Heart right ventricle (tissue), 16 donors: ENCODE measurements at regions not wholly inside any gene's neighbourhood (a gene's known extent, or its start where the extent isn't known, plus 50 kb on each side); places are given as distances from the start of the nearest gene placed in this dataset.

Source experiments
- ATAC-seq, 8 donors: fragments of 200-7000 bp; cut with Tn5 transposase; one replicate each; pipeline ENCODE4 v1.9.1; 2020; ENCODE audit warnings: mild to moderate bottlenecking in 8 of 8, moderate library complexity in 8 of 8, moderate number of reproducible peaks in 1 of 8
- DNase-seq, 2 donors: peaks; one replicate each; pipeline ENCODE4 v3.0.0-alpha.2; 2020
- H3K27ac ChIP-seq, 10 donors: fragments of 200-600 bp; sonication (generic) in 2 of 10; one replicate each; pipeline versions ENCODE4 v1.5.0 to v1.8.0; 2020 to 2022; ENCODE audit warnings: mild to moderate bottlenecking in 3 of 10
- H3K27me3 ChIP-seq, 7 donors: fragments of 200-600 bp; one replicate each; pipeline ENCODE4 v1.8.0; 2021 to 2022; ENCODE audit warnings: mild to moderate bottlenecking in 2 of 7
- H3K36me3 ChIP-seq, 9 donors: fragments of 200-600 bp; sonication (generic) in 1 of 9; one replicate each; pipeline versions ENCODE4 v1.5.0 to v1.8.0; 2020 to 2022; ENCODE audit warnings: mild to moderate bottlenecking in 2 of 9
- H3K4me1 ChIP-seq, 9 donors: fragments of 200-600 bp; sonication (generic) in 1 of 9; one replicate each; pipeline versions ENCODE4 v1.5.0 to v1.8.0; 2020 to 2022; ENCODE audit warnings: mild to moderate bottlenecking in 4 of 9
- H3K4me3 ChIP-seq, 10 donors: fragments of 200-600 bp; sonication (generic) in 2 of 10; one replicate each; pipeline versions ENCODE4 v1.5.0 to v1.8.0; 2020 to 2022; ENCODE audit warnings: mild to moderate bottlenecking in 7 of 10, moderate library complexity in 2 of 10
- H3K9me3 ChIP-seq, 11 donors: fragments of 200-600 bp in 10 of 11; sonication (generic) in 2 of 11; one replicate each; pipeline versions ENCODE4 v1.5.0 to v1.8.0; 2013 to 2022; ENCODE audit warnings: mild to moderate bottlenecking in 2 of 11, control low read depth in 1 of 11, moderate library complexity in 1 of 11
- CTCF ChIP-seq, 9 donors: fragments of 200-600 bp; sonication (generic) in 2 of 9; IDR thresholded peaks; one replicate each; pipeline versions ENCODE4 v1.5.0 to v1.8.0; 2021 to 2022; ENCODE audit warnings: antibody characterized with exemption in 9 of 9, mild to moderate bottlenecking in 5 of 9, moderate library complexity in 1 of 9
- WGBS, 2 donors: extraction: QIAGEN DNeasy Blood & Tissue Kit; methylation state at CpG; one replicate each; pipeline ENCODE4 v1.1.7; 2013; ENCODE audit warnings: inconsistent platforms in 1 of 2; 5-methylcytosine and 5-hydroxymethylcytosine counted together
- intact Hi-C, 10 donors: fragments of 100-400 bp; cut with DNase I; formaldehyde crosslinking; loops; one replicate each; pipeline versions ENCODE4 v1.11.1 to v1.14.2; 2022
- donor health status: Arrhythmogenic right ventricular cardiomyopathy.
- donor health status: ischemic (EF 13 %, LVEDD 7.1; RV severe dilation, severe dysfunction).
- donor health status: healthy with polysubstance abuse.
- donor health status: DM: no; HTN: yes; CAD: no.
- donor health status: DM: no; HTN: no; CAD: no.
- donor health status: ischemic (EF 25% LVEDD 6.9; RV normal size, moderate dysfunction).
- donor health status: ischemic (EF 25% LVEDD 5.7; RV mildly dilated, moderate dysfunction).
- donor health status: healthy.
- donor health status: DM: yes; HTN: yes; CAD: no.
- donor health status: Ischemic cardiomyopathy.
- donor health status: ischemic (EF 35%, LVEDD 5.7; RV mildly dilated, moderate dysfunction).
- donor health status: nonischemic (EF 11% LVEDD 7.7; RV severe dilation, severe dysfunction).
- donor health status: DM: yes; HTN: yes; CAD: no.
- donor health status: PGD.
- donor health status: ischemic (EF 29% LVEDD 5.4; RV normal size, mild dysfunction).
- donor health status: nonischemic (EF 23%, LVEDD 6.1; RV moderate dilation, normal function).

DNA sequence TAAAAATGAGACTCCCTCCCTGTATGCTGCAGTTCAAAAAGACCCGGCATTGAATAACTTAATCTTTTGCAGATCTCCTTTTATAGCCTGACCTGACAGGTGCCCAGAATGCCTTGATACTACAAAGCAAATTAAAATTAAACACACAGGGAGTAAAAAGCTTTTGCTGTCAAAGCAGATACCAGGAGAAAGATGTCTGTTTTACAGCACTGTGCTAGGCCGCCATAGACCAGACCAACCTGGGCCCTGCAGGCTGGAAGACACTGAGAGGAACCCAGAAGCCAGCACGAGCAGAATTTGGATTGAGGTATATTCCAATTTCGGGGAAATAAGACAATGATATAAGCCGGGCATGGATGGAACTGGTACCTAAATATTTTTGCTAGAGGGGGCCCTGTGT, 602.8 kb upstream of the SOX11 start:
- 82 to 88% methylated on average over 5 of the region's 5 CpGs for WGBS, 2 donors

GRCh38 chr2:5093056-5093455, 599.1 kb upstream of the SOX11 start:
- no peak overlapping the region for H3K27ac ChIP-seq
- TF ChIP-seq CTCF (IDR thresholded peaks at IDR 0.05) = no peak
- H3K36me3 ChIP-seq = no peaks in the 10 kb centered on the region
- intact Hi-C loops = no loop called here
- DNase-seq (no peak), ATAC-seq (no peak)
- H3K4me1 ChIP-seq = no peaks in the 10 kb centered on the region
- no peak overlapping the region for H3K4me3 ChIP-seq
- peaks cover 0 to 28% (median 0%) of the 10 kb centered on the region in 11 donors for H3K9me3 ChIP-seq
- no peaks in the 10 kb centered on the region for H3K27me3 ChIP-seq

More for the DNA sequence above, 602.8 kb upstream of the SOX11 start:
- TF ChIP-seq CTCF (IDR thresholded peaks at IDR 0.05) = no peak
- ATAC-seq (no peak), DNase-seq (no peak)
- H3K36me3 ChIP-seq = no peaks in the 10 kb centered on the region
- no peaks in the 10 kb centered on the region for H3K27me3 ChIP-seq
- intact Hi-C loops = no loop called here
- no peaks in the 10 kb centered on the region for H3K4me1 ChIP-seq
- no peak overlapping the region for H3K4me3 ChIP-seq
- H3K27ac ChIP-seq = no peak overlapping the region
- H3K9me3 ChIP-seq = peaks cover 0 to 13% (median 0%) of the 10 kb centered on the region in 11 donors

- 39 to 53% methylated on average over 8 of the region's 8 CpGs for WGBS, 2 donors
- no peak for TF ChIP-seq CTCF (IDR thresholded peaks at IDR 0.05)
- Histone ChIP-seq H3K36me3 (no peaks in the 10 kb centered on the region), H3K27ac (no peak overlapping the region), H3K4me3 (no peak overlapping the region), H3K27me3 (no peaks in the 10 kb centered on the region), H3K9me3 (peaks cover 0 to 28% (median 0%) of the 10 kb centered on the region in 11 donors), H3K4me1 (no peaks in the 10 kb centered on the region)
- DNase-seq = no peak
- intact Hi-C loops = no loop called here
- ATAC-seq = peak in 2 of 8 donors; percentile 35 to 61
Measured at GRCh38 chr2:5093518-5093917, 598.7 kb upstream of the SOX11 start.

DNA sequence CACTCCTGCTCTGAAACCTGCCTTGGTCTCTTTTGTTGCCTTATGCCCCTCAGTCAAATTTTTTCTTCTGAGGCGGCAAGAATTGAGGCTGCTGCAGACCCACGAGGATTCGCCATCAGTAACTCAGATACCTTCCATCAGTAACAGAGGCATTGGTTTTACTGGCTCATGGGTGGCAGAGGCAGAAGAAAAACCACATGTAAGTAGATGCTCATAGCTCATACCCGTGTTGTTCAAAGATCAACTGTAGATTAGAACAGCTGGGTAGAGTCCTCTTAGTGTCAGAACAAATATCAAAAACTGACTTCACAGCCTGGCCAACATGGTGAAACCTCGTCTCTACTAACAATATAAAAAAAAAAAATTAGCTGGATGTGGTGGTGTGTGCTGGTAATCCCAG, 598.0 kb upstream of the SOX11 start:
- intact Hi-C loops = no loop called here
- WGBS, 2 donors = 85 to 90% methylated on average over 5 of the region's 5 CpGs
- TF ChIP-seq CTCF (IDR thresholded peaks at IDR 0.05) = no peak
- Histone ChIP-seq H3K4me1 (no peaks in the 10 kb centered on the region), H3K27ac (no peak overlapping the region), H3K4me3 (no peak overlapping the region), H3K27me3 (no peaks in the 10 kb centered on the region), H3K9me3 (peaks cover 0 to 28% (median 0%) of the 10 kb centered on the region in 11 donors), H3K36me3 (no peaks in the 10 kb centered on the region)
- no peak for ATAC-seq
- no peak for DNase-seq

GRCh38 chr2:5098286-5098685, 593.9 kb upstream of the SOX11 start:
- no peak overlapping the region for H3K27ac ChIP-seq

More at GRCh38 chr2:5098286-5098685, 593.9 kb upstream of the SOX11 start:
- H3K4me3 ChIP-seq = no peak overlapping the region
- no peak for DNase-seq
- no peak for TF ChIP-seq CTCF (IDR thresholded peaks at IDR 0.05)
- intact Hi-C loops = no loop called here
- no peaks in the 10 kb centered on the region for H3K4me1 ChIP-seq
- H3K27me3 ChIP-seq = no peaks in the 10 kb centered on the region
- peaks cover 0 to 31% (median 0%) of the 10 kb centered on the region in 11 donors for H3K9me3 ChIP-seq
- no peak for ATAC-seq
- WGBS, 2 donors = 65 to 75% methylated on average over 1 of the region's 1 CpG
- H3K36me3 ChIP-seq = no peaks in the 10 kb centered on the region
